Body of pancreas (tissue), 4 donors: ENCODE measurements at regions not wholly inside any gene's neighbourhood (a gene's known extent, or its start where the extent isn't known, plus 50 kb on each side); places are given as distances from the start of the nearest gene placed in this dataset.

Experiments
- POLR2A ChIP-seq, 3 donors: fragments of 450-650 bp; IDR thresholded peaks; one replicate each; pipeline ENCODE4 v1.6.1; 2016; ENCODE audit warnings: antibody characterized with exemption in 3 of 3, mild to moderate bottlenecking in 2 of 3
- TF ChIP-seq, protein P1 (sequence below), 7 experiments: fragments of 450-650 bp in 4 of 7; fragments of 200-600 bp in 3 of 7; sonication (generic) in 3 of 7; IDR thresholded peaks; one replicate each; pipeline ENCODE4 v1.5.1; 2016 to 2019; ENCODE audit warnings: antibody characterized with exemption in 7 of 7

DNA sequence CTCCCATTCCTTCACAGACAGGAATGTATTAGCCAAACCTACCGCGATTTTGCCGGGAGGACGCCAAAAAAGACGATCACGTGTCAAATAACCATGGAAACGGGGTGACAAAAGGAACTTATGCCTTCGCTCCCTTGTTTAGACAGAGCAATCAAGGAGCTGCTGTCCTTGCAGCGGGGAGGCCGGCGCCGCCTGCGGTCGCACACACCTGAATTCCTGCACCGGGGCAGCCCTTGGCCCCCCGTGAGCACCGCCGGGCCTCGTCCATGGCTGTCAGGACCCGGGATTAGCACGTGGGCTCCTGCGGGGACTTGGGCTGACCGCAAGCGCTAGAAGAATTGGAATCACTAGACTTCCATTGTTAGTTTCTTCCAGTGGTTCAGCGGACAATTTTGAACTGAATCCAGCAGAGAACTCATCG, 193.1 kb downstream of the SHQ1 start:
- TF ChIP-seq, protein P1, sequence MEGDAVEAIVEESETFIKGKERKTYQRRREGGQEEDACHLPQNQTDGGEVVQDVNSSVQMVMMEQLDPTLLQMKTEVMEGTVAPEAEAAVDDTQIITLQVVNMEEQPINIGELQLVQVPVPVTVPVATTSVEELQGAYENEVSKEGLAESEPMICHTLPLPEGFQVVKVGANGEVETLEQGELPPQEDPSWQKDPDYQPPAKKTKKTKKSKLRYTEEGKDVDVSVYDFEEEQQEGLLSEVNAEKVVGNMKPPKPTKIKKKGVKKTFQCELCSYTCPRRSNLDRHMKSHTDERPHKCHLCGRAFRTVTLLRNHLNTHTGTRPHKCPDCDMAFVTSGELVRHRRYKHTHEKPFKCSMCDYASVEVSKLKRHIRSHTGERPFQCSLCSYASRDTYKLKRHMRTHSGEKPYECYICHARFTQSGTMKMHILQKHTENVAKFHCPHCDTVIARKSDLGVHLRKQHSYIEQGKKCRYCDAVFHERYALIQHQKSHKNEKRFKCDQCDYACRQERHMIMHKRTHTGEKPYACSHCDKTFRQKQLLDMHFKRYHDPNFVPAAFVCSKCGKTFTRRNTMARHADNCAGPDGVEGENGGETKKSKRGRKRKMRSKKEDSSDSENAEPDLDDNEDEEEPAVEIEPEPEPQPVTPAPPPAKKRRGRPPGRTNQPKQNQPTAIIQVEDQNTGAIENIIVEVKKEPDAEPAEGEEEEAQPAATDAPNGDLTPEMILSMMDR (IDR thresholded peaks at IDR 0.05) = no peak
- TF ChIP-seq POLR2A (IDR thresholded peaks at IDR 0.05) = no peak
